Suppressor macrophage treated with lipopolysaccharide for 1 hour (primary cell): ENCODE measurements at regions not wholly inside any gene's neighbourhood (a gene's known extent, or its start where the extent isn't known, plus 50 kb on each side); places are given as distances from the start of the nearest gene placed in this dataset.
"Not testable (repeated sequence)": the region's sequence is repeated elsewhere in the genome, so short reads cannot be mapped to it uniquely, and the experiment has no call there.

Experiments
- DNase-seq, 3 donors: peaks; one replicate each; pipeline ENCODE4 v3.0.0-alpha.2; 2020 to 2022

- DNase-seq: no peak
Measured at GRCh38 chrY:20042993-20043392, 298.5 kb upstream of the KDM5D start.

- no peak for DNase-seq
Measured at GRCh38 chrY:20025676-20026075, 281.1 kb upstream of the KDM5D start.

- DNase-seq: not testable (repeated sequence)
Measured at GRCh38 chrY:19993410-19993809, 248.9 kb upstream of the KDM5D start.

GRCh38 chrY:19973012-19973411, 228.5 kb upstream of the KDM5D start:
- no peak for DNase-seq

- no peak for DNase-seq
Measured at GRCh38 chrY:19947702-19948101, 203.2 kb upstream of the KDM5D start.

GRCh38 chrY:19899011-19899410, 154.5 kb upstream of the KDM5D start:
- DNase-seq: no peak

GRCh38 chrY:19892076-19892964, 147.8 kb upstream of the KDM5D start:
- DNase-seq: no peak

- DNase-seq: no peak
Measured at GRCh38 chrY:19882145-19882544, 137.6 kb upstream of the KDM5D start.

- DNase-seq: peak in 2 of 3 donors; percentile 1 to 7
Measured at GRCh38 chrY:19869715-19870114, 125.2 kb upstream of the KDM5D start.

- peak in 1 of 3 donors; percentile 12 for DNase-seq
Measured at GRCh38 chrY:19869281-19869680, 124.8 kb upstream of the KDM5D start.

GRCh38 chrY:19868647-19869046, 124.1 kb upstream of the KDM5D start:
- DNase-seq: no peak

GRCh38 chrY:19856474-19857135, 112.1 kb upstream of the KDM5D start:
- DNase-seq: no peak

GRCh38 chrY:19842972-19843371, 98.4 kb upstream of the KDM5D start:
- DNase-seq: no peak

GRCh38 chrY:19824136-19824535, 79.6 kb upstream of the KDM5D start:
- DNase-seq: peak; percentile 38 to 60 (median 48)

- DNase-seq: no peak
Measured at GRCh38 chrY:19818546-19818945, 74.0 kb upstream of the KDM5D start.

- DNase-seq: peak in 1 of 3 donors; percentile 9
Measured at GRCh38 chrY:19816920-19817319, 72.4 kb upstream of the KDM5D start.

GRCh38 chrY:19816053-19816823, 71.7 kb upstream of the KDM5D start:
- peak; percentile 7 to 27 (median 11) for DNase-seq
